ENCODE measurements at regions not wholly inside any gene's neighbourhood (a gene's known extent, or its start where the extent isn't known, plus 50 kb on each side); places are given as distances from the start of the nearest gene placed in this dataset.
"Not testable (repeated sequence)": the region's sequence is repeated elsewhere in the genome, so short reads cannot be mapped to it uniquely, and the experiment has no call there.

DNA sequence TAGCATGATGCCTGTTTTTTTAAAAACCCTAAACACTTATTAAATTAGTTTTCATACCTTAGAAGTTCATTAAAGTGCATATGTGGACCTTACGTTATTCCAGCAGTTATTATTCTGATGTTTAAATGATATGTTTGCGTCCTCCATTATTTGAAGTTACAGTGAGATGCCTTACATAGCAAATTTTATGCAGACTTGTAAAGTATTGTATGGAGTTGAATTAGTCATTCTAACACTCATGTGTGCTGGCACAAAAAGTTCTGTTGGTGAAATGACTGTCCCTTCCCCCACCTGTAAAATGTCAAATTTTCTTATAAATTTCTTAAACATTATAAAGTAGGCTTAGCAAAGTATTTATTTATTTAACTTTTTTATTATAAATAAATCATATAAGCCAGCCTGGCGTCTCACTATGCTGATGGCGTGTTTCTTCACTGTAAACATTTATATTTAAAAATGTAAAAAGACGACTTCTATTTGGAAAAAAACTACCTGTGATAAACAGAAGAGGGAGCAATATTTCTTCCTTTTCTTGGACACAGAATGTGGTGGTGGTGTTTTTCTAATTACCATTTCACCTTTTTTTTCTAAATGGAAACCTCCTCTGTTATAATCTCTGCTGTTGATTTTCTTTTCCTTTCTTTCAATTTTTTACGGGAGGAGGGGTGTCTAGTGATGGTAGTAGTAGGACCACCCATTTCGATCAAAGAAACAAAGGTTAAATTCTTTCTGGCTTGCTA, 155.4 kb downstream of the RFPL4B start:
- 36% methylated on average over 7 of the region's 7 CpGs for WGBS
- Histone ChIP-seq H3K27ac (ENCODE audit: low read depth) (no peak overlapping the region), H3K4me1 (ENCODE audit: insufficient read depth) (no peaks in the 10 kb centered on the region), H3K36me3 (ENCODE audit: insufficient read depth) (no peaks in the 10 kb centered on the region), H3K4me3 (ENCODE audit: low read depth, low read length) (no peak overlapping the region)
- DNase-seq (ENCODE audit: extremely low spot score): no peak

DNA sequence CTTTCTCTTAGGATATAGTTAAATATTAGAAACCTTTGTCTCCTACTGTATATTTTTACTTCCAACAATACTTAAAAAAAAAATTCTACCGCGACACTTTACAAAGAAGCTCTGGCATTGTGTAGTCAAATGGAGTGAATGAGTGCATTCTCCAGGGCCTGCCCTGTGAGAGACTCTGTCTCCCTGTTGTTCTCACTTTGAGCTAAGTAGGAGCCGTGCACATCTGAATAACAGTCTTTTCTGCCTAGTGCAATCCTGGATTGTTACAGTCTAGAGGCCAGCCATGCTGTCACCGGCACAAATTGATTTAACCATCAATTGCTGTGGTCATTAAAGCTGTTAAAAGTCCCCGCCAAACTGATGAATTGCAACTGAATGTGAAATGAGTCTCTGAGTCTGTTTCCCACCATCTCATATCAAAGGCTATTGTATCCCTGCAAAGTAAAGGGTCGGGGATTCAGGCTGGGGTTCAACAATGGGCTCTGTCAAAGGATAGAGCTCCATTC, 156.0 kb downstream of the RFPL4B start:
- Histone ChIP-seq H3K36me3 (ENCODE audit: insufficient read depth) (no peaks in the 10 kb centered on the region), H3K27ac (ENCODE audit: low read depth) (no peak overlapping the region), H3K4me3 (ENCODE audit: low read depth, low read length) (no peak overlapping the region), H3K4me1 (ENCODE audit: insufficient read depth) (no peaks in the 10 kb centered on the region)
- 70% methylated on average over 6 of the region's 6 CpGs for whole genome bisulfite sequencing
- DNase-seq (ENCODE audit: extremely low spot score): no peak

DNA sequence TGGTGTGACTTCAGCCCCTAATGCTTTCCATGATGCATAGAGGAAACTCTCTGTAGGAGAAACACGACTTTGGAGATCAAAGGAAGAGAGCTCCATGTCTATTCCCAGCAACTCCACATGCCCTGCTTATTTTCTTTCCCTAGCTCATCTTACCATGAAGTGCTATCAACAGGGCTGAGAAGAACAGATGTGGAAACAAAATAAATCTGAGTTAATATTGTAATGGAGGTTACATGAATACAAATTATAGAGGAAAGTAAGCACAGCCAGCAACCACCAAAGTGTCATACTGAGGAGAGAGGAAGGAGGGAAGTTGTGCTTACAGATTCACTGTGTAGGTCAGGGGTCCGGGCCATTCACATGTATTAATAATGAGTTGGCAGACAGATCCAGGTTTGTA, 157.5 kb downstream of the RFPL4B start:
- no peaks in the 10 kb centered on the region for H3K4me1 ChIP-seq (ENCODE audit: insufficient read depth)
- no peak for DNase-seq (ENCODE audit: extremely low spot score)
- no peak overlapping the region for H3K4me3 ChIP-seq (ENCODE audit: low read depth, low read length)
- no peak overlapping the region for H3K27ac ChIP-seq (ENCODE audit: low read depth)
- 90% methylated on average over 2 of the region's 2 CpGs for WGBS
- H3K36me3 ChIP-seq (ENCODE audit: insufficient read depth): no peaks in the 10 kb centered on the region

DNA sequence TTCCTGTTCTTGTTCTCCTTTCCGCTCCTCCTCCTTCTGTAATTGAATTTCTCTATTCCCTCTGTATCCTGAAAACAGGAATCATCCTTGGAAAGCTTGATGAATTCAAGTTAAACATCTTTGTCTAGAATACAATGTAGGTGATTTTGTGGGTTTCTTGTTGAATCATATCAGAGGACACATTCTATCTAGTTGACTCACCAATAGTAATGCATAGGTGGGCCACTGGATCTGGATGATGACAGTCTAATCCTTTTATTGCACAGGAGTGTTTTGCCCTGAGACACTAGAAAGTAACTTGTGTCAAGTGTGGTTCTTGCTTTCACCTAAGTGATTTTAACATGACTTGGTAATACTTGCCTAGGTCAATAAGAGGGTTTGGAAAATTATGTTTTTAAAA, 164.3 kb downstream of the RFPL4B start:
- H3K4me1 ChIP-seq (ENCODE audit: insufficient read depth): no peaks in the 10 kb centered on the region
- no peak overlapping the region for H3K27ac ChIP-seq (ENCODE audit: low read depth)
- H3K36me3 ChIP-seq (ENCODE audit: insufficient read depth): no peaks in the 10 kb centered on the region
- WGBS: 91% methylated on average over 1 of the region's 1 CpG
- no peak for DNase-seq (ENCODE audit: extremely low spot score)
- no peak overlapping the region for H3K4me3 ChIP-seq (ENCODE audit: low read depth, low read length)

DNA sequence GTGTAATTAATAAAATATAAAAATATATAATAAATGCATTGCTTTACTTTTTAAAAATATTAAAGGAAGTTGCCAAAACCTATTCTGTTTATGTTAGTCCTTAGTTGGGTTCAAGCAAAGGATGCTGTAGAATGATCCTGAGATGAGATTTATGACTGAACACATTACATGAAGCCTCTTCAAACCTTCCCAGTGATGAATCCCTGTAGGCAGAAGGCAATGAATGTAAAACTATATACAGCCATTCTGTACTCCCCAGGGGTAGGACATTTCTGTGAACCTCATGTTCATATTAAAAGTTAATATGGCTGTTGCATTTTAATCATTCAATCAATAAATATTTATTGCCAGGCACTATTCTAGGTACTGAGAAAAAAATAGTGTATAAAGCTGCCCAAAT, 166.0 kb downstream of the RFPL4B start:
- no peaks in the 10 kb centered on the region for H3K4me1 ChIP-seq (ENCODE audit: insufficient read depth)
- H3K4me3 ChIP-seq (ENCODE audit: low read depth, low read length): no peak overlapping the region
- H3K36me3 ChIP-seq (ENCODE audit: insufficient read depth): no peaks in the 10 kb centered on the region
- DNase-seq (ENCODE audit: extremely low spot score): no peak
- no peak overlapping the region for H3K27ac ChIP-seq (ENCODE audit: low read depth)

DNA sequence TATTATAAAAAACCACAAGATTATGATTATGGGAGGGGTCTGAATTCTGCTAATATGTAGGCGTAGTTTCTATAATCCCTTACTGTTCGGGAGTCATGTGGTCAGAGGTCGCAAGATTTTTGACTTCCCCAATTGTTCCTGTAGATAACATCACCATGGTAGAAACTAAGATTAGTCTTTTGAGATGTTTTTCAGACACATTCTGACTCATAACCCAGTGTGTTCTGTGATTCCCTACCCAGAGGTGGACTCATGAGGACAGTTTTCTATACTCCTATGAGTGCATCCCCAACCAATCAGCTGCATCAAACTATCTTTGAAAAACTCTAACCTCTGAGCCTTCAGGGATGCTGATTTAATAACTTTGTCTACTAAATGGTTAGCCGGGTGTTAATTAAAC, 175.5 kb downstream of the RFPL4B start:
- Histone ChIP-seq H3K27ac (ENCODE audit: low read depth) (no peak overlapping the region), H3K4me3 (ENCODE audit: low read depth, low read length) (no peak overlapping the region), H3K4me1 (ENCODE audit: insufficient read depth) (no peaks in the 10 kb centered on the region), H3K36me3 (ENCODE audit: insufficient read depth) (no peaks in the 10 kb centered on the region)
- WGBS: 87% methylated on average over 4 of the region's 4 CpGs
- no peak for DNase-seq (ENCODE audit: extremely low spot score)

DNA sequence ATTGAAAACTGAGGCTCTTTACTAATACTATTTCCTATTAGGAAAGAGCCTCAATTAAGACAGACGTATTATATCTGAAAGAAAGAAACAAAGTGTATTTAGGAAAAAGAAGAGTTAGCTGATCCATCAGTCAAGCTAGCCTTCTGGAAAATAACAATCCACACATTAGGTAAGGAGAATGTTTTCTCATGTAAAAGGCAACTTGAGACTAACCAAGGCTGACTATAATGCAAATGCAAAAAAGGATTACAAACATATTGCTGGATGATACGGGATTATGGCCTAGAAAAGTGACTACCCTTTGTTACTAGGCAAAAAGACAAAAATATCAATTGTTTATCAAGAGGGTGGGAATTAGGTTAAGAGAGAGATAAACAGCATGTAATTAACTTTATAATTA, 176.9 kb downstream of the RFPL4B start:
- 92% methylated on average over 2 of the region's 2 CpGs for WGBS
- Histone ChIP-seq H3K4me3 (ENCODE audit: low read depth, low read length) (no peak overlapping the region), H3K4me1 (ENCODE audit: insufficient read depth) (no peaks in the 10 kb centered on the region), H3K36me3 (ENCODE audit: insufficient read depth) (no peaks in the 10 kb centered on the region), H3K27ac (ENCODE audit: low read depth) (no peak overlapping the region)
- DNase-seq (ENCODE audit: extremely low spot score): no peak

DNA sequence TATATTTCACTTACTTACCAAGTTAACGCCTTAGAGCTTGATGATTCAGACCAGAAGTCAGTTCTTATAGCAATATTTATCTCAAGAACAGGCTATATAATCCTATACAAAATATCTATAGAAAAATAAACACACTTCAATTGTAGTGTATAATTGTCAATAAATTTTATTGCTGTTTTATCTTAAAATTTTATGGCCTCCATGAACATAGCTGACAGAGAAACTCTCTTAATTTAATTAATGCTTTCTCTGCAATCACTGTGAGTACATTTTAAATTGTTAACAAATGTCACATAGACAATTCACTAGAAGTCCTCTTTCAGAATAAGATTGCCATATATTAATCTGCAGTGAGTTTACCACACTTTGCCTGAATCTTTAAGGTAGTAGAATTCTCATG, 178.6 kb downstream of the RFPL4B start:
- no peak for DNase-seq (ENCODE audit: extremely low spot score)
- 97% methylated on average over 1 of the region's 1 CpG for WGBS
- Histone ChIP-seq H3K4me1 (ENCODE audit: insufficient read depth) (no peaks in the 10 kb centered on the region), H3K4me3 (ENCODE audit: low read depth, low read length) (no peak overlapping the region), H3K27ac (ENCODE audit: low read depth) (no peak overlapping the region), H3K36me3 (ENCODE audit: insufficient read depth) (no peaks in the 10 kb centered on the region)

DNA sequence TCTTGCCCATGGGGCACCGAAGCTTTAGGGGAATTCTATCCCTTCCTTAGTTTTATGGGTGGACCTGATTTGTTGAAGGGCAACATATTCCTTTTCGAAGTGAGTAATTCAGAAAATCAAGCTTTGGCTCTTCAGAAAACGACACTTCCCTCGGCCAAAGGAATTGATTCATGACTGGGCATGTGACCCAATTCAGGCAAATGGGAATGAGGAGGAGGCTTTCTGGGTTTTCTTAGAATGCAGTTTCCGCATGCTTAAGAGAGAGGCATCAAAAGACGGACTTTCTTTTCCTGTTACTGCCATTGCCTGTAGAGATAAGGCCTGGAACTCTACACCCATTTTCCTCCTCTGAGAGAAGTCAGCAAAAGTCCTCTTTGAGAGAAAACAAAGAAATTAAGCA, 179.5 kb downstream of the RFPL4B start:
- Histone ChIP-seq H3K4me1 (ENCODE audit: insufficient read depth) (no peaks in the 10 kb centered on the region), H3K27ac (ENCODE audit: low read depth) (no peak overlapping the region), H3K36me3 (ENCODE audit: insufficient read depth) (no peaks in the 10 kb centered on the region), H3K4me3 (ENCODE audit: low read depth, low read length) (no peak overlapping the region)
- no peak for DNase-seq (ENCODE audit: extremely low spot score)
- WGBS: 89% methylated on average over 6 of the region's 6 CpGs

DNA sequence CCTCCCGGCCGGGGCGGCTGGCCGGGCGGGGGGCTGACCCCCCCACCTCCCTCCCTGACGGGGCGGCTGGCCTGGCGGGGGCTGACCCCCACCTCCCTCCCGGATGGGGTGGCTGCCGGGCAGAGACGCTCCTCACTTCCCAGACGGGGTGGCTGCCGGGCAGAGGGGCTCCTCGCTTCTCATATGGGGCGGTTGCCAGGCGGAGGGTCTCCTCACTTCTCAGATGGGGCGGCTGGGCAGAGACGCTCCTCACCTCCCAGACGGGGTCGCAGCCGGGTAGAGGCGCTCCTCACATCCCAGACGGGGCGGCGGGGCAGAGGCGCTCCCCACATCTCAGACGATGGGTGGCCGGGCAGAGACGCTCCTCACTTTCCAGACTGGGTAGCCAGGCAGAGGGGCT, 181.2 kb downstream of the RFPL4B start:
- 94% methylated on average over 25 of the region's 29 CpGs for WGBS
- H3K4me3 ChIP-seq (ENCODE audit: low read depth, low read length); DNase-seq (ENCODE audit: extremely low spot score); H3K36me3 ChIP-seq (ENCODE audit: insufficient read depth); H3K4me1 ChIP-seq (ENCODE audit: insufficient read depth); H3K27ac ChIP-seq (ENCODE audit: low read depth): not testable (repeated sequence)

DNA sequence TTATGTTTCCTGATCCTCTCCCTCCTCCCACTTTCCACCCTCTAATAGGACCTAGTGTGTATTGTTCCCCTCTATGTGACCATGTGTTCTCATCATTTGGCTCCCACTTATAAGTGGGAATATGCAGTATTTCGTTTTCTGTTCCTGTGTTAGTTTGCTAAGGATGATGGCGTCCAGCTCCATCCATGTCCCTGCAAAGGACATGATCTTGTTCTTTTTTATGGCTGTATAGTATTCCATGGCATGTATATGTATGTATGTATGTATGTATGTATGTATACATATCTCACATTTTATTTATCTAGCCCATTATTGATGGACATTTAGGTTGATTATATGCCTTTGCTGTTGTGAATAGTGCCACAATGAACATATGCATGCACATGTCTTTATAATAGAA, 188.7 kb downstream of the RFPL4B start:
- no peak for DNase-seq (ENCODE audit: extremely low spot score)
- 86% methylated on average over 2 of the region's 2 CpGs for WGBS
- Histone ChIP-seq H3K27ac (ENCODE audit: low read depth) (no peak overlapping the region), H3K36me3 (ENCODE audit: insufficient read depth) (no peaks in the 10 kb centered on the region), H3K4me1 (ENCODE audit: insufficient read depth) (no peaks in the 10 kb centered on the region), H3K4me3 (ENCODE audit: low read depth, low read length) (no peak overlapping the region)

DNA sequence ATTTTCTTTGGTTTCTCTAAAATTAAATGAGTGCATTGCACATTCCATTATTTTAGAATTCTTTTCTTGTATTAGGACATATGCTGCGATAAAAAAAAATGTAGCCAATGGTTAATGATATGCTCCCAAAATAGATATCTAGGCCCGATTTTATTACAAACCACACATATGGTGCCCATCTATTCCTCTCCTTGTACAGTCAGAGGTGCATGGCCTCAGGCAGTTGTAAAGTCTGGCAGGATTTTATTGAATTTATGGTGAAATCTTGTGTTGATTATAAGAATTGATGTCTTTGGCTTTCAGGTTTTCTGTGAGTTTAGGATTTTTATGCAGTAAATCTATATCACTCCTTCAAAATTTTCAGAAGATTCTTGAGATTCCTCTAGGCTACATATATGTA, 192.2 kb downstream of the RFPL4B start:
- 79% methylated on average over 2 of the region's 2 CpGs for WGBS
- H3K4me3 ChIP-seq (ENCODE audit: low read depth, low read length): no peak overlapping the region

DNA sequence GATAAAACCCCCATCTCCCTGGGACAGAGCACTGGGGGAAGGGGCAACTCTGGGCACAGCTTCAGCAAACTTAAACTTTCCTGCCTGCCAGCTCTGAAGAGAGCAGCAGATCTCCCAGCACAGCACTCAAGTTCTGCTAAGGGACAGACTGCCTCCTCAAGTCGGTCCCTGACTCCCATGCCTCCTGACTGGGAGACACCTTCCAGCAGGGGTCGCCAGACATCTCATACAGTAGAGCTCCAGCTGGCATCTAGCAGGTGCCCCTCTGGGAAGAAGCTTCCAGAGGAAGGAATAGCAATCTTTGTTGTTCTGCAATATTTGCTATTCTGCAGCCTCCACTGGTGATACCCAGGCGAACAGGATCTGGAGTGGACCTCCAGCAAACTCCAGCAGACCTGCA, 194.7 kb downstream of the RFPL4B start:
- 97% methylated on average over 3 of the region's 3 CpGs for WGBS
- H3K4me1 ChIP-seq (ENCODE audit: insufficient read depth); DNase-seq (ENCODE audit: extremely low spot score): not testable (repeated sequence)

More for the DNA sequence above, 192.2 kb downstream of the RFPL4B start:
- H3K27ac ChIP-seq (ENCODE audit: low read depth): no peak overlapping the region
- no peaks in the 10 kb centered on the region for H3K36me3 ChIP-seq (ENCODE audit: insufficient read depth)
- H3K4me1 ChIP-seq (ENCODE audit: insufficient read depth): no peaks in the 10 kb centered on the region
- DNase-seq (ENCODE audit: extremely low spot score): no peak

DNA sequence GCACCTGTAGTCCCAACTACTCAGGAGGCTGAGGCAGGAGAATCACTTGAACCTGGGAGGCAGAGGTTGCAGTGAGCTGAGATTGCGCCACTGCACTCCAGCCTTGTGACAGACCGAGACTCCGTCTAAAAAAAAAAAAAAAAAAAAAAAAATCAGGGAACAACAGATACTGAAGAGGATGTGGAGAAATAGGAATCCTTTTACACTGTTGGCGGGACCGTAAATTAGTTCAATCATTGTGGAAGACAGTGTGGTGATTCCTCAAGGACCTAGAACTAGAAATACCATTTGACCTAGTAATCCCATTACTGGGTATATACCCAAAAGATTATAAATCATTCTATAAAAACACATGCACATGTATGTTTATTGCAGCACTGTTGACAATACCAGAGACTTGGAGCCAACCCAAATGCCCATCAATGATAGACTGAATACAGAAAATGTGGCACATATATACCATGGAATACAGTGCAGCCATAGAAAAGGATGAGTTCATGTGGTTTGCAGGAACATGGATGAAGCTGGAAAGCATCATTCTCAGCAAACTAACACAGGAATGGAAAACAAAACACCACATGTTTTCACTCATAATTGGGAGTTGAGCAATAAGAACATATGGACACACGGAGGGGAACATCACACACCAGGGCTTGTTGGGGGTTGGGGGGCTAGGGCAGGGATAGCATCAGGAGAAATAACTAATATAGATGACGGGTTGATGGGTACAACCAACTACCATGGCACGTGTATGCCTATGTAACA, 200.4 kb downstream of the RFPL4B start:
- not testable (repeated sequence) for DNase-seq (ENCODE audit: extremely low spot score); H3K36me3 ChIP-seq (ENCODE audit: insufficient read depth); H3K27ac ChIP-seq (ENCODE audit: low read depth); H3K4me3 ChIP-seq (ENCODE audit: low read depth, low read length); H3K4me1 ChIP-seq (ENCODE audit: insufficient read depth)
- 85% methylated on average over 8 of the region's 8 CpGs for WGBS

More for the DNA sequence above, 194.7 kb downstream of the RFPL4B start:
- not testable (repeated sequence) for H3K36me3 ChIP-seq (ENCODE audit: insufficient read depth); H3K4me3 ChIP-seq (ENCODE audit: low read depth, low read length); H3K27ac ChIP-seq (ENCODE audit: low read depth)
